ENCODE measurements at regions not wholly inside any gene's neighbourhood (a gene's known extent, or its start where the extent isn't known, plus 50 kb on each side); places are given as distances from the start of the nearest gene placed in this dataset.

GRCh38 chr4:170949084-170949483, 859.3 kb upstream of the AADAT start:
- Histone ChIP-seq H4K20me1 (ENCODE audit: insufficient read depth) (no peaks in the 10 kb centered on the region), H3K36me3 (ENCODE audit: insufficient read depth, low read length) (no peaks in the 10 kb centered on the region), H3K4me2 (ENCODE audit: low read length) (no peak overlapping the region), H3F3A (ENCODE audit: insufficient read depth, low read length, poor library complexity, severe bottlenecking) (no peaks in the 10 kb centered on the region), H3K4me3 (ENCODE audit: low read length) (no peak overlapping the region), H3K27ac (ENCODE audit: low read length) (no peak overlapping the region), H3K9me3 (ENCODE audit: low read length) (no peaks in the 10 kb centered on the region), H3K9ac (ENCODE audit: low read length) (no peak overlapping the region), H3K9me2 (ENCODE audit: insufficient read depth, low read length) (no peaks in the 10 kb centered on the region), H3K79me2 (replicated peaks; ENCODE audit: insufficient read depth, low read length) (no peaks in the 10 kb centered on the region), H3K27me3 (ENCODE audit: insufficient read depth, low read depth, low read length) (no peaks in the 10 kb centered on the region), H2AFZ (ENCODE audit: low read depth, low read length) (no peak overlapping the region)
- TF ChIP-seq REST (IDR thresholded peaks at IDR 0.05; ENCODE audit: borderline replicate concordance) (no peak), POLR2AphosphoS5 (IDR thresholded peaks at IDR 0.05) (no peak), CTCF (IDR thresholded peaks at IDR 0.05; ENCODE audit: poor library complexity, severe bottlenecking) (no peak), RAD21 (conservative IDR thresholded peaks at IDR 0.05) (no peak), TAF1 (IDR thresholded peaks at IDR 0.05; ENCODE audit: low read depth) (no peak), MXI1 (conservative IDR thresholded peaks at IDR 0.05; ENCODE audit: poor library complexity, severe bottlenecking) (no peak), SMC3 (conservative IDR thresholded peaks at IDR 0.05; ENCODE audit: poor library complexity) (no peak), EP300 (conservative IDR thresholded peaks at IDR 0.05; ENCODE audit: poor library complexity, severe bottlenecking) (no peak), EZH2 (IDR thresholded peaks at IDR 0.05; ENCODE audit: borderline replicate concordance, insufficient read depth, low read length, poor library complexity, severe bottlenecking) (no peak)

- H3K9me2 ChIP-seq (ENCODE audit: insufficient read depth, low read length), result no peaks in the 10 kb centered on the region
- H2AFZ ChIP-seq (ENCODE audit: low read depth, low read length), result no peak overlapping the region
- H3F3A ChIP-seq (ENCODE audit: insufficient read depth, low read length, poor library complexity, severe bottlenecking), result no peaks in the 10 kb centered on the region
- no peaks in the 10 kb centered on the region for H4K20me1 ChIP-seq (ENCODE audit: insufficient read depth)
- no peak overlapping the region for H3K9ac ChIP-seq (ENCODE audit: low read length)
- no peaks in the 10 kb centered on the region for H3K9me3 ChIP-seq (ENCODE audit: low read length)
- no peak overlapping the region for H3K4me2 ChIP-seq (ENCODE audit: low read length)
- no peak overlapping the region for H3K27ac ChIP-seq (ENCODE audit: low read length)
- no peaks in the 10 kb centered on the region for H3K27me3 ChIP-seq (ENCODE audit: insufficient read depth, low read depth, low read length)
- TF ChIP-seq MXI1 (conservative IDR thresholded peaks at IDR 0.05; ENCODE audit: poor library complexity, severe bottlenecking), result no peak
- TF ChIP-seq EP300 (conservative IDR thresholded peaks at IDR 0.05; ENCODE audit: poor library complexity, severe bottlenecking), result no peak
- no peak for TF ChIP-seq REST (IDR thresholded peaks at IDR 0.05; ENCODE audit: borderline replicate concordance)
- TF ChIP-seq CTCF (IDR thresholded peaks at IDR 0.05; ENCODE audit: poor library complexity, severe bottlenecking), result no peak
- H3K79me2 ChIP-seq (replicated peaks; ENCODE audit: insufficient read depth, low read length), result no peaks in the 10 kb centered on the region
- H3K4me3 ChIP-seq (ENCODE audit: low read length), result no peak overlapping the region
- no peaks in the 10 kb centered on the region for H3K36me3 ChIP-seq (ENCODE audit: insufficient read depth, low read length)
These were observed 850.4 kb upstream of the AADAT start for GRCh38 chr4:170940043-170940724.
